GM21528 (cell line): ENCODE measurements at regions not wholly inside any gene's neighbourhood (a gene's known extent, or its start where the extent isn't known, plus 50 kb on each side); places are given as distances from the start of the nearest gene placed in this dataset.

Experiments used
- ATAC-seq: cut with Tn5 transposase; IDR thresholded peaks from one replicate; pipeline ENCODE4 v1.9.1; 2021; ENCODE audit warnings: mild to moderate bottlenecking, moderate library complexity; ENCODE audit not compliant: unreplicated experiment, low FRiP score

DNA sequence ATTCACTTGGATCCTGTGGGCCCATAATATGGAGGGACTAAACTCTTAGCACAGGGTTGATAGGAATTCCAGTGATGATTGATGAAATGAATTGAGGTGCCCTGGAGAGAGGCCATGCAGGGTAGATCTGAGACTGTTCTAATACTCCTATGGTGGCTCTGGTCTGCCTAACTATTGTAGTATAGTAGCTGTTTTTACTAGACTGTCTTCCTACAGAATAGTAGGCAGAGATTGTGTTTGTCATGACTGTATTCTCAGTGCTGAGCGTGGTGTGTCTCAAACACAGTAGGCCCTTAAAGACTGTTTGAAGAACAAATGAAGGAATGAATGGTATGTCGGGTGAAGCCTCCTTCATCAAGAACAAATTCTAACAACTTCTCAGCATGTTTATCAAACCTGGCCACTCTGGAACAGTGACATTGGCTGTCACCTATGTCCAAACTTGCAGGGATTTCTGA, 107.0 kb upstream of the SESN3 start:
- ATAC-seq = peak; percentile 15

DNA sequence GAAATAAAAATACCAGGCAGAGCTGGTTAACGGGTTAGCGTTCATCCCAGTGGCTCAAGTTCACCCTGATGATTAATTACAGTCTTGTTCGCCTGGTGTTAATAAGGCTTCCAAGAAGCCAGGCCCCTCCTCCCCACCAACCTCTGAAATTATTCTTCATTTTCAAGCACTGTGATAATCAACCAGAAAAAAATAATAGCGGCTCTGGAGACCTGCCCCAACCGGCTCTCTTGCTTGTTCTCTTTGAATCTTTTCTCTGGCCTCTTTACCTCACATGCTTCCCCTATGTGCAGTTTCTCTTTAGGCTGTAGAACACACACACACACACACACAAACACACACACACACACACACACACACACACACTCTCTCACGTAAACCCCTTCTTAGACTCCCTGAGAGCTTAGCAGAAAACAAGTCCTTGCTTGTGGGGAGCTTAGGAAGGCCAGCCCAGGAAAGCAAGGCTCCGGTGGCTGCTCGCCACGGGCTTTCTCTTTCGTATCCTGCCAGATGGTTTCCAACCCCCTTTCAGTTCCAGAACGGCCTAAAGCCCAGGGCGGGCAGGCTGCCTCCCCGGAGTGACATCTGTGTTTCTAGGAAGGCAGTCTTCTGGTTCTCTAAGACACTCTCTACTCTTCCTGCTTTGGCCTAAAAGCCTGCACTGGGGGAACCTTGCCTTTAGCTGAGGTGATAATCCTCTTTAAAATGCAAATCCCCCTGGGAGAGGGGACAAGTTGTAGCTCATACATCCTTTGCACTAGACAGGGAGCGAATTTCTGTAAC, 106.4 kb upstream of the SESN3 start:
- ATAC-seq = peak; percentile 93

DNA sequence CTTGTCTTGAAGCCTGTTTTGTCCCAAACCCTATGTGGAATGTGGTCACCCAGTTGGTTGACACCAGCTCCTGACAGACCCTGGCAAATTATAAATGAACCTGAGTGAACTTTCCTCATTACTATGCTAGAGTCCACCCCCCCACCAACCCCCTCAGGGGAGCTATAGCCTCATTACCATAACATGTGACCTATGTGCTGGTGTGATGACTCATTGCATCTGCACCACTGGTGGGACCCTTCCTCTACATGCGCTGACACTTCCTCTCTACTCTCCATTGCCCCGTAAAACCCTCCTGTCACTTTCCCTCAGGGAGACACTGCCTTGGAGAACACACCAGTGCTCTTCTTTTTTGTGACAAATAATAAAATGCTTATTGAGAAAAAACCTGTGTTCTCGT, 105.0 kb upstream of the SESN3 start:
- no peak for ATAC-seq

DNA sequence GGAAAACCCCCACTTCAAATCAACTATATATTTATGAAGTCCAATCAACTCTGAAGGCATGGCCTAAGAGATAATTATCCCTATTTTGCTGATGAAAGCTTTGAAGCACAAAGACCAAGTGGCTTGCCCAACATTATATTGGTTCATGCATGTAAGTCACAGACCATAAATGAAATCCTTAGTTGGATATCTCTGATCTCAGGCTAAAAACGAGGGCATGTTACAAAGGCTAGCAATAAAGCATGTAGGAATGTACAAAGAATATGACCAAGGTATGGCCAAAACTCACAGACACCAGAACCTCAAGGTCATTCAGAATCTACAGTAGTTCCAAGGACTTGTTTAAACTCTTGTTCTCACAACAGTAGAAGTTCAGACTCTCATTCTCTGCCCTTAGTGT, 100.2 kb upstream of the SESN3 start:
- no peak for ATAC-seq

DNA sequence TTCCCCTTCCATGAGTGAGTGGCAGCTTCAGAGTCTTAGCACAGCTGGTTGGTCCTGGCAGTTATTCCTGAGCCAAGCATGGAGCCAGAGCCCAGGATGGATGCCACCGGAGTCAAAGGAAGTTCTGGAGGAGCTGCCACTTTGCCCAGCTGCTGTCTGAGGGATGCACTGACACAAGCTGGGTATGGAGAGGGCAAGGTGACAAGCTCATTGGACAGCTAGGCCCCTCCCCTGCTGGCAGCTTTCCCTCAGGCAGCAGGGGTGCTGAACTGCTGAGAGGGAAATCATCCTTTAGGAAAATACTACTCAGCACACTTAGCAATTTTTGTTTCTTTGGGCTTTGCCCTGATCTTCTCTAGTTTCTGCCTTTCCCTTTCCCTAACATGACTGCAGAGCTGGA, 99.3 kb upstream of the SESN3 start:
- ATAC-seq = no peak

DNA sequence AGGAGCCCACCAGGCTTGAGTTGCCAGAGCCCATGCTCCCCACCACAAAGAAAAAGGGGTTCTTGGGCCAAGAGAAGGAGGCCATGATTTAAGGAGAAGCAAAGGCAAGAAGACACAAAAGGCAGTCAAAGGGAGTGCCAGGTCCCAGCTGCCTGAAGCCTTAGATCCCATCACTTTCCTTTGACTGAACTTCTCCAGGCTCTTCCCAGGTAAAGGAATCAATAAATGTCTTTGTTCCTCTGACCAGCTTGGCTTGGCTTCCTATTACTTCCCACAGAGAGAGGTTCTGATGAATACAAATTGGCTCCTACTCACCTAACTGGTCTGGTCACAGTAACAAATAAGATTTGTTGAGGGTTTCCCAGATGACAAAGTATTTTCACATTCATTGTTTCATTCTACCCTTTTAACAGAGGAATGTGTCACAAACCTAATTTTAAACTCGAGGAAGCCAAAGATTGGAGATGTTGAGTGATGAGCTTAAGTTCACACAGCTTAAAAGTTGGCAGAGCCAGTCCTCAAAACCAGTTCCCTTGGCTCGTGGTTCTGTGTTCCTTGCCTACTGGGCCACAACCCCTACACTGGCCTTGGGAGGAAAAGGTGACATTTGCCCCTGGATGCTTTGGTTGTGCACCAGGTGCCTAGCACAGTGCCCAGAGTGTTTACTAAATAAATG, 96.4 kb upstream of the SESN3 start:
- ATAC-seq = no peak

DNA sequence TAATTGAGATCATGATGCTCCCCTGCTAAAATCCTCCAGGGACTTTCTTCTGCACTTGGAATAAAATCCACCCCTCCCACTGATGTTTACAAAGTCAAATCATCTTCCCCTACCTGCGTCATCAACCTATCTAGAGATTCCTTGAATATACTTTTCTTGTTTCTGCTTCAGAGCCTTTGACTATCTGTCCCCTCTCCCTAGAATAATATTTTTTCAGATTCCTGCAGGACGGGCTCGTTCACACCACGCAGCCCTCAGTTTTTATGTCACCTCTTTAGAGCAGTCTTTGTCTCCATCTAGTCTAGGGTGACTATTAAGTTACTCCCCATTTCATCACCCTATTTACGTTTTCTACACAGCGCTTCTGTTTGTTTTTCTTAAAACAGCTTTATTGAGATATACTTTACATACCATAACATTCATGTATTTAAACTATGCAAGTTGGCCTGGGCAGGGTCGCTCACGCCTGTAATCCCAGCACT, 94.8 kb upstream of the SESN3 start:
- no peak for ATAC-seq

DNA sequence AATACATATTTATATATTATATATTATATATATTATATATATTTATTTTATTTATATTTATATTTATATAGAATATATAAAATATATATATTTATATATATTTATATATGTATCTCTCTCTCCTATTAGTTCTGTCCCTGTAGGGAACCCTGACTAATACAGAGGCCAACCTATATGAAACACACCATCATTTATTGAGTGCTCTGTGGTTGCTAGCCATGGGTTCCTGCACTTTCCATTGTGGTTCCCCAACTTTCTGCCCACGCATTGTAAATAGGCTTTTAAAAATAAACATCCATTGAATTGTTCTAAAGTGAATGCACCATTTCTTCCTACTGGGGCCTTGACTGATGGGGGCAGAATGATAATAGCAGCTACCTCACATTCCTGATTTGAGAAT, 93.8 kb upstream of the SESN3 start:
- ATAC-seq = no peak

DNA sequence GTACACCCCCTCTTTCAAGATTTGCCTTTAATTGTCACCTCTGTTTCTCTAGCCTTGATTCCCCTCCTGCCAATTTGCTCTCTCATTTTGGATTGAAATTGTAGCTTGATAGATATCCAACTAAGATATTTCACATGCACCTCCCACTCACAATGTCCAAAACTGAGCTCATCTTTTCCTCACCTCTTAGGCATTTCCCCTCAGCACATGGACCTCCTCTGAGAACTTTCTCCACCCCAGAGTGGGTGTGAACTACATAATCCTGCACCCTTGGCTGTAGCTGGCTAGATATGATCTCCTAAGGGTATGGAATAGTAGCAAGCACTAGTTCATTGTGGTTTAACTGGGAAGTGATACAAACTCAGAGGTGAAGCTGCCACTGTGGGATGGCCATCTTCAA, 91.5 kb upstream of the SESN3 start:
- ATAC-seq = no peak

DNA sequence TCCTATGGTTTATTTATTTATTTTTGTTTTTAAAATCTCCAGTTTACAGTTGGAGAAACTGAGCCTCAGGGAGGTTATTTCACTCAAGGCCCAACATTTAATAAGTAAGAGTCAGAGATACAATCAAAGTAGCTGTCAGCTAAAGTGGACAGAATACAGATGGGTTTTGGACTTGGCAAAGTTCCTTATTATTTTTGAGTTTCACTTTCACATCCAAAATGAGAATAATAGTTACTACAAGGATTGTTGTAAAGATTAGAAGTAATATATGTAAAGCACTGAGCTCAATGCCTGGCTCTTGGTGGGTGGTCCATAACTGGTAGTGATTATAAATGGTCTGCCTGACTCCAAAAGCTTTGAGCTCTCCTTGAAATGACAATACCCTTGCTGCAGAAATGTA, 87.5 kb upstream of the SESN3 start:
- ATAC-seq = no peak

DNA sequence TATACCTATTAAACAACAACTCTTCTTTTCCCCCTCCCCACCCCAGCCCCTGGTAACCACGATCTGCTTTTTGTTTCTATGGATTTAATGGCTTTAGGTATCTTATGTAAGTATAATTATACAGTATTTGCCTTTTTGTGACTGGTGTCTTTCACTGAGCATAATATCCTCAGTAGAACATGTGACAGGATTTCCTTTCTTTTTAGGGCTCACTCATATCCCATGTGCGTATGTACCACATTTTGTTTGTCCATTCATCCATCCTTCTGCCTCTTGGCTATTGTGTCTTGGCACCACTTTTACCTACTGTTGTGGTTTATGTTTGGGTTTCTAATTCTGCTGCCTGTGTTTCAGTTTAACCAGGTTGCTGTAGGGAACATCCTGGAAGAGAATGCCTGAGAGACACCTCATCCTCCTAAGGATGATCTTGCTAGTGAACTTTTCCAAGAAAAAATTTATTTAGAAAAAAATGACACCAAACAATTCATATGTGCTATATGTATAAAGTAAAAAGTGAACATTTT, 77.6 kb upstream of the SESN3 start:
- no peak for ATAC-seq

DNA sequence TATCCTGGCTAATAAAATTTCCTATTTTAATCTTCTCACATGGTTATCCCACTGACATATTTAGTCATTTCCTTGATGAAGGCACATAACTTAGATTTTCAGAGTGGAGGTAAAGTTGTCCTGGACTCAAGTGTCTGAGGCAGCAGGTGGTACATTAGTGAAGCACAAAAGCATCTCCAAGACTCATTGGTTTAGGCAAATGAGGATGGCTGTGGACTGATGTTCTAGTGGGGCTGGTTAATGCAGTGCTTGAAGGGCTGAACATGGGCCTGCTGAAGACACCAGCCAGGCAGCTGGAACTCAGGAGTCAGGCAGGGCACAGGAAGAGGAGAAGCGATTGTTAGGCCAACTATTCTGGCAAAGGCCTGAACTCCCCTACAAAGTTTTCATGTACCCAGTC, 76.3 kb upstream of the SESN3 start:
- no peak for ATAC-seq

DNA sequence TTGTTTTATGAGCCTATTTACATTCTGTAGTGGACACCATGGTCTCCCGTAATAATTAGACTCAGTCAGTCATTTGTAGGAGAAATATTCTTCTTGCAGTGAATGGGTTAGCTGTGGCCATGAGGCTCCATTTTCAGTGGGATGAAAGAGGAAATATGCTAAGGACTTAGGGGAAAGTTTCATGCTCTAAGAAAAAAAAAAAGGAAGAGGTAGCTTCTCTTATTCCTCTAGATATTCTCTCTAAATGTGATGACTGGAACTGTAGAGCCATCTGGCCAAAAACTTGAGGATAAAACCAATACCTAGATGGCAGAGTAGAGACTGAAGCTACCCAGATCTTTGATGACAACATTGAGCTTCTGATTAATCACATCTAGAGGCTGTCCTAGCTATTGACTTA, 75.8 kb upstream of the SESN3 start:
- no peak for ATAC-seq

DNA sequence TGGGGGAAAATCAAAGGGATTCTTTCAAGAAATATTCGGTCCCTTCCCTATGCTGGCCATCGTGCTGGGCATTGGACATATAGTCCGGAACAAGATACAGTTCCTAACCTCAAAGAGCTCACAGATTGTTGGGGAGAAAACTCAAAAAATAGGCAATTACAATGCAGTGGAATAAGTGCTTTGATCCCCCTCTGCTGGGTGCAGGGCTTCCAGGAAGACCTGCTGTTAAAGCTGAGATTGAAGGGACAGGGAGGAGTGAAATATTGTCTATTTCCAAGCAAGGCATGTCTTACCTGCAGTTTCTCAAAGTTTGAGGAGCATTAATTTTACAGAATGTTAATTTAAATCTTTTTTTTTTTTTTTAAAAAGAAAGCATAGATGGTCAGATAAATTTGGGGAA, 75.1 kb upstream of the SESN3 start:
- no peak for ATAC-seq

DNA sequence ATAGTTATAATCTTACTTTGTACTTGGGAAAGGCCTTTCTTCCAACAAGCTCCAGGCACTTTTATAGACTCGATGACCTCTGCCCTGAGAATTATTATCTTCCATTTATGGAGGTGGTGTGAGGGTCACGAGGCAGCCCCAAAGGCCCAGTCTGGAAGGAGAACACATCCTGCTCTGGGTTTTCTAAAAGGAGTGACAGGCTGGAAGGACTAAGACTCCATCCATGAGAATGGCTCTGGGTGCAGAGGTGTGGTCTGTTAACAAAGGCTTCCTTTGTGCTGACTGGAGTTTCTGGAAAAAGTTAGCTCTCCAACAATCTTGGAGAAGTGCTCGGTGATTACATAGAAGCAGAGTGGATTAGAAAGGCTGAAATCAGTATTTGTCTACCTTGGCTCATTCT, 74.7 kb upstream of the SESN3 start:
- ATAC-seq = no peak

DNA sequence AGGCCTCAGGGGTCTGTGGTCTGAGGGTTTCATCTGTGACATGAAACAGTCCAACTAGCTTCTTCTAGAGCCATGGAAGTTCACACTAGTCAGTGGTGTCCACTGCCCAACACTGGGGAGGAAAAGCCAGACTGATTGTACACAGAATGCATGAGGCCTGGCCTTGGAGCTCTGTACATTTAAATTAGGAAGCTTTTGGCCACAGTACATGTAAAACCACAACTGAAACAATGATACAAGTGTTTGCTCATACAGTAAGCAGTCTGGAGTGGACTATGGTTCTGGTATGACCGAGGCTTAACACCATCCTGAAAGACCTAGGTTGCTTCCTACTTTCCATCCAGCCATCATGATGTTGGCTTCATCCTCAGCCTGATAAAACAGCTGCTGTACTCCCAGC, 73.8 kb upstream of the SESN3 start:
- ATAC-seq = no peak

DNA sequence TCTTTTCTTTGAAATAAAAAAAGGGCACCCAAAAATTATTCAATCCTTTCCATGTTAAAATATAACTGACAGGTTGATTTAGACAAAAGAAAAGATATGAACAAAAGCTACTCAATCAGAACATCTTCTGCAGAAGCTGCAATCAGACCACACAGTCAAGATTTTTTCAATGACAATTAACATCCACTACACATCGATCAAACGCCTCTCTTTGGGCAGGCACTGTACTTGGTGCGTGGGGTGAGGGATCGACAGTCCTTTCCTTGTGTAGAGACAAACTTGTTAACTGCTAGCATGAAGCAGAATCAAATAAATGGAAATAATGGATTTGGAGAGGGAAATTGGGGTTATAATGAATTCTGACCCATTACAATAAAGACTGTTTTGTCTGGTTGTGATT, 71.2 kb upstream of the SESN3 start:
- ATAC-seq = no peak

DNA sequence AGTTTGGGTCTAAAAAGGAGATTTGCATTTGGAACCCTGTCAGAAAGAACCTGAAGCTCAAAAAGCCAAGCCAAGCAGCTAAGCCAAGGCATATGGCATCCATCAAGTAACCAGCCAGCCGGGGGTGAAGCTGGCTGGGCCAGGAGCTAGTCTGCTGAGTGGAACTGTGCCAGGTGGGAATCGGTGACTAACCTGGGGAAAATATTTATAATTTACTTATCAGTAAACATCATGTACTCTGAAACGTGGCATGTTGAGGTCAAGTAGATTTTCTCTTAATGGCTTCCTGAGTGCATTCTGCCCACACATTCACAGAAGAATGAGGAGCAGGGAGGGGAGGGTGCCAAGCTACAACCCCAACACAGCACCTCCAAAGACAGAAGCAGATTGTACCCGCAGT, 70.5 kb upstream of the SESN3 start:
- no peak for ATAC-seq

DNA sequence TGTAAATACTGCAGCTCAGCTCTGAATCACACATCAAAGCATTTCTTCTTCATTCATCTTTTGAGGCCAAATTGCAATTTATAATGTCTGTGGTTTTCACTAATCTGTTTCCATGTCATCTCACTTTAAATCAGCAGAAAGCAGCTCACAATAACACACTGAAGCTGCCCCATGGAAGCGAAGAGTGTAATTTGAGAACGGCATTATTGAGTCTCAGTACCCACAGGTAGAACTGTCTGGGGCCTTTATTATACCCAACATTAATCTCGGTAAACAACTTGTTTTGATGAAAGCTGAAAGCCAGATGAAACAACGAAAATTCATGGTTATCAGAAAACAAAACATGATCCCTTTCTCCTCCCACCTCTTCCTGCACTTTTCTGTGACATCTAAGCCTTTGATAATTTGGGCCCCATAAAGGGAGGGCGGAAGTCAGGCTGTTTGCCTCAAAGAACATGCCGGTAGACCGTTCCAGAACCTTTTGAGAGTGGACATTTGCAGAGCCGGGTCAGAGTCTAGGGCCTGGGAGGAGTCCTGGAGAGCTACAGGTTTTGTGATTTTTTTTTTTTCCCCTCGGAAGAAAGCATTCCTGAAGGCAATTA, 68.2 kb upstream of the SESN3 start:
- ATAC-seq = no peak

DNA sequence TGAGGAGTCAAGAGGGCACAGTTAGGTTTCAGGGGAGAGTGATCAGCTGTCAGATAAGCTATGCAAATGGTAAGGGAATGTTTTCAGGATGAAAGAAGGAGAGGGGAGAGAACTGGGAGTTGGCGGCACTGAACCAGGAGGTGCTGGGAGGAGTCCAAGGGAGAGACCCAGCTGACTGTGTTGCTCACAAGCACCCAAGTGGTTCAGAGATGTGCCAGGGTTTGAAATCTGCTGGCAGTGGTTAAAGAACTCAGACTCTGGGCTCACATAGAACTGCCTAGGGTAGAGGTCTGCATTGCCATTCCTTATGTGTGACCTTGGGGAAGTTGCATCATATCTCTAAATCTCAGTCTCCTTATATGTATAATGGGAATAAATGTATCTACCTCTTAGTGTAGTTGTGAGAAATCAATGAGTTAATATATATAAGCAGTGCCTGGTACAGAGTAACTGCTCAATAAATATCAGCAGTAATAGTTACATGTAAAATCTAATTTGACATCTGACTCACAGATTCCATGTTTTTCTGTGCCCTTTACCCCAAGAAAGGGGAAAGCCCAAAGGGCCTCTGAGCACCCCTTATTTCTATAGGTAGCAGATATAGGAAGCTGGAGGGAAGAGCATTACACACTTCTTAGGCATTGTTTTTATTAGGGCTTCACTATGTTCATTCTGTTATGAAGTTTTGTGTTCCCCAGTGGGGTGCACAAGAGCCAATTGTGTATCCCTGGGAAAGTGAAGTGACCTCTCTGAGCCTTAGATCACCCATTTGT, 66.9 kb upstream of the SESN3 start:
- ATAC-seq = no peak

DNA sequence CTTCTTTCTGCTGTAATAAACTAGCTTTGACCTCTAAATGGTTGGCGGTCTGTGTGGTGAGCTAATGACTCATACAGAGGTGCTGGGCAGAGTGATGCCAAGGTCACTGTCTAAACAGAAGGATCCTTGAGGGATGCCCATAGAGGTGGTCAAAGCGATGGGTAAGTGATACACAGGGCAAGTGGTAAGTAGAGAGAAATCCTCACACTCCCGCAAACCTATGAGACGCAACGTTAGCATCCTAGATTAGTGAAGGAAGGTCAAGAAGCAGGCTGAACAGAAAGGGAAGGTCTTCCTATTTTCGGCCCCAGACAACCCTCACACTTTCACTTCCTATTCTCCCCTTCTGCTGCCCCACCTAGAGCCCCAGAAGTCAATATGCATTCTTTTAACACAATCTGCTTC, 65.6 kb upstream of the SESN3 start:
- ATAC-seq = peak; percentile 96
